ENCODE measurements at regions not wholly inside any gene's neighbourhood (a gene's known extent, or its start where the extent isn't known, plus 50 kb on each side); places are given as distances from the start of the nearest gene placed in this dataset.

DNA sequence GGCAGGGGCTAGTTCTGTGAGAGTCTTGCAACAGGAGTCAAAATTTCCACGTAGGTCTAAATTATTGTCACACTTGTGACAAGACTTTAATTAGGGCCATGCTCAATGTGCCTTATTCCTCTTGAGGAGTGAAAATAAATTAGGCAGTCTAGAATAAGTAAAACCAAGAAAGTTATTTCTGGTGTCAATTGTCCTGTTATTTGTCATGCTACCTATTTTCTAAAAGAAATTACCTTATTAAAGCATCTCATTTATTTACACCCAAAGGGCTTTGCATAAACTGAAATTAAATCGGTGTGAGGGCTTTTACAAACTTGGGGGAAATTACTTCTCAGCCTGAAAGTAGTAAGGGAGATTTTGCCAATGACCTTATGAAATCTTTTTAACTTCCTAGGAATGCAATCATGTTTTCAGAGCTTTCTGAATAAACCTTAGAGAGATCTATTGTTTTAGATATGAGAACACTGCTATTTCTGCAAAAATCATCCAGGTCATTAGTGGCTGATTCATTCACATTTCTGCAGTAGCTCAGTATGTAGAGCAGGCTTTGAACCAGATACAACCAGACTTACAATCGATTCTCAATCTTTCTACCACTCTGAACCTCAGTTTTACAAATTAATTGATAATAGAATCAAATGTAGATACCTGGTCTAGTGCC, 221.2 kb upstream of the SAMSN1 start:
- H3K9me3 Mint-ChIP-seq = no peaks in the 10 kb centered on the region
- no peaks in the 10 kb centered on the region for H3K27me3 ChIP-seq
- TF ChIP-seq CTCF (IDR thresholded peaks at IDR 0.05) (no peak), EZH2 (IDR thresholded peaks at IDR 0.05) (no peak)
- no peak overlapping the region for H3K9ac ChIP-seq
- no peaks in the 10 kb centered on the region for H3K4me1 ChIP-seq
- H3K27ac Mint-ChIP-seq = no peak overlapping the region
- no peaks in the 10 kb centered on the region for H3K9me3 ChIP-seq (ENCODE audit: low read depth)
- no peaks in the 10 kb centered on the region for H3K79me2 ChIP-seq (ENCODE audit: low read depth)
- H3K27ac ChIP-seq = no peak overlapping the region
- no peaks in the 10 kb centered on the region for H3F3A ChIP-seq (ENCODE audit: low read depth)
- DNase-seq (ENCODE audit: low spot score) = no peak
- H3K4me3 Mint-ChIP-seq = no peak overlapping the region
- no peak overlapping the region for H2AFZ ChIP-seq (replicated peaks)
- H3K4me2 ChIP-seq = no peak overlapping the region
- H3K36me3 Mint-ChIP-seq = no peaks in the 10 kb centered on the region
- H3K4me1 Mint-ChIP-seq = peaks cover 3% of the 10 kb centered on the region
- H4K20me1 ChIP-seq (ENCODE audit: low read depth) = no peaks in the 10 kb centered on the region
- no peak overlapping the region for H3K4me3 ChIP-seq
- no peaks in the 10 kb centered on the region for H3K36me3 ChIP-seq
- no peaks in the 10 kb centered on the region for H3K27me3 Mint-ChIP-seq (ENCODE audit: insufficient read depth, low read depth)

- Histone ChIP-seq H3F3A (ENCODE audit: low read depth) (no peaks in the 10 kb centered on the region), H3K9ac (no peak overlapping the region), H3K27ac (no peak overlapping the region), H3K9me3 (ENCODE audit: low read depth) (no peaks in the 10 kb centered on the region), H3K79me2 (ENCODE audit: low read depth) (no peaks in the 10 kb centered on the region), H4K20me1 (ENCODE audit: low read depth) (no peaks in the 10 kb centered on the region), H2AFZ (replicated peaks) (no peak overlapping the region), H3K4me2 (no peak overlapping the region), H3K36me3 (no peaks in the 10 kb centered on the region), H3K27me3 (no peaks in the 10 kb centered on the region), H3K4me1 (no peaks in the 10 kb centered on the region), H3K4me3 (no peak overlapping the region)
- H3K27me3 Mint-ChIP-seq (ENCODE audit: insufficient read depth, low read depth) = no peaks in the 10 kb centered on the region
- no peak overlapping the region for H3K27ac Mint-ChIP-seq
- DNase-seq (ENCODE audit: low spot score) = peak; percentile 10
- no peak overlapping the region for H3K4me3 Mint-ChIP-seq
- no peaks in the 10 kb centered on the region for H3K36me3 Mint-ChIP-seq
- peaks cover 3% of the 10 kb centered on the region for H3K4me1 Mint-ChIP-seq
- no peaks in the 10 kb centered on the region for H3K9me3 Mint-ChIP-seq
- TF ChIP-seq EZH2phosphoT487 (IDR thresholded peaks at IDR 0.05) (no peak), CTCF (IDR thresholded peaks at IDR 0.05) (no peak), EZH2 (IDR thresholded peaks at IDR 0.05) (no peak)
Measured at GRCh38 chr21:14766241-14766640, 220.1 kb upstream of the SAMSN1 start.

DNA sequence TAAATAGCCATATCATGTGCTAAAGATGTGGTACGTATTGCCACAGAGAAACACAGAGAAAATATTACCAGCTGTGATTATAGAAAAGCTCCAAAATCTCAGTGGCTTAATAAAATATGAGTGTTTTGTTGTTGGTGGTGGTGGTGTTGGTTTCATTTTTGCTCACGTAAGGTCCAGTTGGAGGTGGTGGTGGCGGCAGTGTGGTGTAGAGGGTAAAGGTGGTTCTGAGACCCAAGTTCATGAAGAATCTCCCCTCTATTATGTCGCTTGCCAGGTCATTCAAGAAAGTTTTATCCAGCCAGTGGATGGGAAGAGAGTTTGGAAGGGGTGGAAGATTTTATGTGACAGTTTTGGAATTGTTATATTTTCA, 217.6 kb upstream of the SAMSN1 start:
- no peaks in the 10 kb centered on the region for H3K36me3 Mint-ChIP-seq
- DNase-seq (ENCODE audit: low spot score) = no peak
- H3K27me3 ChIP-seq = no peaks in the 10 kb centered on the region
- H3K4me2 ChIP-seq = no peak overlapping the region
- H3K79me2 ChIP-seq (ENCODE audit: low read depth) = no peaks in the 10 kb centered on the region
- no peak overlapping the region for H3K4me3 Mint-ChIP-seq
- no peaks in the 10 kb centered on the region for H3K9me3 ChIP-seq (ENCODE audit: low read depth)
- TF ChIP-seq CTCF (IDR thresholded peaks at IDR 0.05) = no peak
- no peak for TF ChIP-seq EZH2phosphoT487 (IDR thresholded peaks at IDR 0.05)
- TF ChIP-seq EZH2 (IDR thresholded peaks at IDR 0.05) = no peak
- H3K4me1 ChIP-seq = no peaks in the 10 kb centered on the region
- H3K9ac ChIP-seq = no peak overlapping the region
- H3F3A ChIP-seq (ENCODE audit: low read depth) = no peaks in the 10 kb centered on the region
- H3K27me3 Mint-ChIP-seq (ENCODE audit: insufficient read depth, low read depth) = no peaks in the 10 kb centered on the region
- H3K4me3 ChIP-seq = no peak overlapping the region
- H3K27ac Mint-ChIP-seq = no peak overlapping the region
- H4K20me1 ChIP-seq (ENCODE audit: low read depth) = no peaks in the 10 kb centered on the region
- H2AFZ ChIP-seq (replicated peaks) = no peak overlapping the region
- H3K4me1 Mint-ChIP-seq = peaks cover 3% of the 10 kb centered on the region
- H3K9me3 Mint-ChIP-seq = peaks cover 2% of the 10 kb centered on the region
- H3K36me3 ChIP-seq = no peaks in the 10 kb centered on the region
- H3K27ac ChIP-seq = no peak overlapping the region
